ENCODE measurements at regions not wholly inside any gene's neighbourhood (a gene's known extent, or its start where the extent isn't known, plus 50 kb on each side); places are given as distances from the start of the nearest gene placed in this dataset.

- no peak for DNase-seq (ENCODE audit: low read depth in 2 of 2)
Observed at GRCh38 chr7:121810831-121811672, 61.9 kb upstream of the PTPRZ1 start.

GRCh38 chr7:121807078-121807477 is 65.9 kb upstream of the PTPRZ1 start:
- DNase-seq (ENCODE audit: low read depth in 2 of 2) = no peak

DNA sequence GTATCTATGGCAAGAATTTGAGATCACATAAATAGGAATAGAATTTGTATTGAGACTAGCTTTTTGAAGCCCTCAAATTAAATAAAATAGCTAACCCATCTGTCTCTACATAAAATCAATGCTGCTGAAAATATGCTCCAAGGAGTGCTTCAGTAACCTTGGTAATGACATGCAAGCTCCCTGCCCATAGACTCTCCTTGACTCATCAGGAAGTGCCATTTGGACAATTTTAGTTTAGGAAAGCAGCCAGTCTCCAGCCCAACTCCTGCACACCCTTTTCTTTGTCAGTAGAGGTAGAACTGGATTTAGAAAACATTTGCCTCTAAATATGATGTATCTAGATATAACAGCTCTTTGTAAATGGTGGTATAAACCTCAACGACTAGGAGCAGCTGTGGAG is 69.9 kb upstream of the PTPRZ1 start:
- DNase-seq (ENCODE audit: low read depth in 2 of 2) = no peak

GRCh38 chr7:121800916-121801675 is 71.9 kb upstream of the PTPRZ1 start:
- no peak for DNase-seq (ENCODE audit: low read depth in 2 of 2)

DNA sequence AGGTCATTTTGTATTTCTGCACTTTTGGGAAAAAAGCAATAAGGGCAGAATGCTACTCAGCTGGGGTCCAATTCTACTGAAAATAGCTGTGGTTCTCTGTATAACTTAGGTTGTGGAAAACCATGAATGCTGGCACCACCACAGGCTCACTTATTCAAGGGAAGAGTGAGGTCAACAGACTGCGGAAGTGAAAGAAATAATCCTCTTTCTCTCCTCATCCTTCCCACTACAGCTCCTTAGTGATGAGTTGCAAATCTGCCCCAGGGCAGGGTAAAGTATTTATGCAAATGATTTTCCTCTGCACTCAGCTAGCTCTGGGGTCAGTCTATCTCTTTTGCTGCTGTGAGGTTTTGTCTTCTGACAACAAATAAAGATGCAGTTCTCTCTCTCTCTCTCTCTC is 74.1 kb upstream of the PTPRZ1 start:
- DNase-seq (ENCODE audit: low read depth in 2 of 2) = no peak

DNA sequence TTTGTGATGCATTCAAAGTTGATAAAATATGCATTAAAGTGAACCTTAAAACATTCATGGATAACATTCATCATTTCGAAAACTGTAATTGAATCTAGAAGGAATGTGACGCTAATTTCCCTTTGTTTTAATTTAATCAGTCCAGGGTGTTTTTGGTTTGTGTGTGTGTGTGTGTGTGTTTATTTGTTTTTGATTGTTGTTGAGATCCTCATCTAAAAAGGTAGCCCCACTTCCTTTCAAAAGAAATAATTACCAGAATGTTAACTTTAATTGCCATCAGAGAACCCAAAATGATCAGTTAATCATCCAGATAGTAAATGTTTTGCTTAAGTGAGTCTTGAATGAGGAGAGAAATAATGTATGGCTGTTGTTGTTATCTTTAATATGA is 74.5 kb upstream of the PTPRZ1 start:
- DNase-seq (ENCODE audit: low read depth in 2 of 2) = no peak

DNA sequence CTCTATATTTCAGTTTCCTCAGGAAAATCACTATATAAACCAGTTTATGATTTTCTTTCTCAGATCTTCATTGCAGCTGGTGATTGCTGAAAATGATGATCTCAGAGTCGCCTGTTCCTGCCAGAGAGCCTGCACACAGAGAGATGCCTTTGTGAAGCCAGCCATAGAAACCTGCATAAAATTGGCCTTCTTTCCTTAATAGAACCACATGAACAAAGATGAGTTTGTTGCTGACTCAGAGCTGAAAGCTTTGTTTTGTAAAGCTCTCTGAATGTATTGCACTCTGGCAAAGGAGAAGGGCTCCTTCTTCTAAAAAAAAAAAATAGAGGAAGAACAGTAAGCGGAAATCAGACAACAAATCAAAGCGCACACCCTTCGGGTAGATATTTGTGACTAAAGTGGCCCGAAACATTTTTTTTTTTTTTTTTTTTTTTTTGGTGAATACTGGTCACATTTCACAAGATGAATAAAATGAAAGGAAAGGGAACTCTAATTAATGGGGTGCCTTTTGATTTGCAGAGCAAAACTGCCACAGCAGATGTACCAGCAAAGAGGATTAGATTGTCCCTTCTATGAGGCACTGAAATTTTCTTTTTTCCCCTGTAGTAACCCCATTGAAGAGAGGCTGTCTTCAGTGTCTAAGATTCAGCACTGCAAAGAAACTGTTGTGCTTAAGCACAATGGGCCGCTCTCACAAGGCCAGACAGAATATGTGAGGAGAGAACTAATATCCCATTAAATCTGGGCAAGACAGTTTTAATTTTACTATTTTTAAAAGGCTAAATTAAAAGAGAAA is 75.1 kb upstream of the PTPRZ1 start:
- no peak for DNase-seq (ENCODE audit: low read depth in 2 of 2)

- no peak for DNase-seq (ENCODE audit: low read depth in 2 of 2)
Observed at GRCh38 chr7:121796936-121797656, 75.9 kb upstream of the PTPRZ1 start.

DNA sequence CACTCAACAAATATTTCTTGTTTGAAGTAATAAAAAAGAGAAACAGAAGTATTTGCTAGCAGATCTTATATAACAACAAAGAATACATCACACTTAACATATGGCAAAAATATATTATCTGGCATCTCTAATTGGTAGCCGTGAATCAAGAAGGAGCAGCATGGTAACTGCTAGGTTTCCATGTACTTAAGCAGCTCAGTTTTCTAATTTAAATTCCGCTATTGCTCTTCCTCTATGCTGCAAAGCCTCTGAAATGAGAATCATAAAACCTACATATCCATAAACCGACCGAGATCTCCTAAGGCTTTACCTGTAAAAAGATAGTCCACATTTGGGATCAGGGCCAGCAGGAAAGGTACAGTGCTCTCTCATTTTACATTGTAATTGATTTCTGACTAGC is 76.6 kb upstream of the PTPRZ1 start:
- no peak for DNase-seq (ENCODE audit: low read depth in 2 of 2)

DNA sequence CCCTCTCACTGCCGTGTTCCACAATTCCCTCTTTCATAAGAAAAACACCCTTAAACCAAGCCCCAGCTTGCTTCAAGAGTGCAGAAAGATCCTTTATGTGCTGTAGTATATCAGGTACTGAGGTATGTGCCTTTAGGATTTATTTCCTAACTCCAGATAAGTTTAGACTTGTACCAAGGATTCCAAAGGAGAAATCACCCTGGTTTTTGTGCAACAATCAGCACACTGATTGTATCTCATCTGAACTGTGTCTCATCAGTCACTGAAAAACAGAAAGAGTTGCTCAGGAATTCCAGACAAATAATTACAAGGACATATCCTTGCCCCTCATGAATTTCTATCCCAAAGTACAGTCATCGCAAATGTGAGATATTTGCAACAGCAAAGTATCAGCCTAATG is 77.2 kb upstream of the PTPRZ1 start:
- DNase-seq (ENCODE audit: low read depth in 2 of 2) = no peak

DNA sequence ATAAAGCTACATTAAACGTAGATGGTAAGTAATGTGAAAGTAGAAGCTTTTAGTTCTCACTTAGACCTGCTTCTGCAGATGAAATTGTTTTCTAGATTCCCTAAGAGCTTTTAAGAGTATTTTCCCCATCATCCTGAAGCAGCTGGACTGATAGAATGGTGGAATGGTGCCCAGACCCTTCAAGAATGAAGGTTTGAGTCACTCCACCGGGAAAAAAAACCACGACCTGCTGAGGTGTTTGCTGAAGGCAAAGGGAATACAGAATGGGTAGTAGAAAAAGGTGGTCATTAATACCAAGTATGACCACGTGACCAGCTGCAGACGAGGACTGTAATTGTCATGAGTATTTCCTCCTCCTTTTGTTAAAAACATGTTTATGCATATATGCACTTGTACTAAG is 79.2 kb upstream of the PTPRZ1 start:
- DNase-seq (ENCODE audit: low read depth in 2 of 2) = no peak

DNA sequence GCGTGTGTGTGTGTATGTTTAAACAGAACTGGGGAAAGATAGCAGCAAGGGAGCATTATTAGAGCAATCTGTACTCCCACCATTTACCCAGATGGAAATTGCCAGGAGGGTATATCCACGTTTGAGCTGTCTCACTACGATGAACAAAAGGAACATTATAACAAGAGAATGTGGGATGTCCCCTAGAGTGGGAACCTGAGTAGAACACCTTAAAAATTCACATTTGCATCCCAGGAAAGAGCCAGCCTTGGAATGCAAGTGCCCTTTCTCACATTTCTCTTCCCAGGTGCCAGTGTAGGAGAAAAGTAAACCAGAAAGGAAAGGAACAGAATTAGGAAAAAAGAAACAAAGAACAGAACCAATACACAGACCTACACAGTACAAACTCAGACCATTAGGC is 95.3 kb upstream of the PTPRZ1 start:
- no peak for DNase-seq (ENCODE audit: low read depth in 2 of 2)

- DNase-seq (ENCODE audit: low read depth in 2 of 2) = no peak
Observed at GRCh38 chr7:121774563-121774962, 98.4 kb upstream of the PTPRZ1 start.

DNA sequence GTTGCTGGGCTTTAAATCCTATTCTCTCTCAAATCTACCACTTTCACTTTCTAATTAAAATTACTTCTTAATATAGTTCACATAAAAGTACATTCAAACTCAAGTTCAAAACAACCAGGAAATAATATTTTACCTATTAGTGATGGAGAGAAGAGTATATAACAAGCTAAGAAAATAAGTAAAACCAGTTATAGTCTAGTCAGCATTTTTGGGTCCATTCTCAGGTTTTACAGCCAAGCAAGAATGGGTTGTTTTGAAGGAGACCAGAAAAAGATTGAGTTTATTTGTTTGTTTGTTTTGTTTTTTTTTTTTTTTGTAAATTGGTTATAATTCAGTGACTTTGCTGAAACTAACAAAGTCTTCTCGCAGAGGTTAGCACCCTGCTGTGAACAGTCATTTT is 106.3 kb upstream of the PTPRZ1 start:
- DNase-seq (ENCODE audit: low read depth in 2 of 2) = no peak

DNA sequence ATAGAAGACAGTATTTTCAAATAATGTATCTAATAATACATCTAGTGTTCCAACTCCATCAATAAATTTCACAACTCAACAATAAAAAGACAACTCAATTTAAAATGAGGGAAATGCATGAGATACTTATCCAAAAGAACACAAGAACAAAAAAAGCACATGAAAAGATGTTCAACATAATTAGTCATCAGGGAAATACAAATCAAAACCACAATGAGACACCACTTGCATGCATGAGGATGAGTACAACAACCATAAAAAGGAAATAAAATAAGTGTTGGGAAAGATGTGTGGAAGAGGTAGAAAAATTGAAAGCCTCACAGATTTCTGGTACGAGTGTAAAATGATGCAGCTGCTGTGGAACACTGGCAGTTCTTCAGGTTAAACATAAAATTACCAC is 111.6 kb upstream of the PTPRZ1 start:
- DNase-seq (ENCODE audit: low read depth in 2 of 2) = no peak

DNA sequence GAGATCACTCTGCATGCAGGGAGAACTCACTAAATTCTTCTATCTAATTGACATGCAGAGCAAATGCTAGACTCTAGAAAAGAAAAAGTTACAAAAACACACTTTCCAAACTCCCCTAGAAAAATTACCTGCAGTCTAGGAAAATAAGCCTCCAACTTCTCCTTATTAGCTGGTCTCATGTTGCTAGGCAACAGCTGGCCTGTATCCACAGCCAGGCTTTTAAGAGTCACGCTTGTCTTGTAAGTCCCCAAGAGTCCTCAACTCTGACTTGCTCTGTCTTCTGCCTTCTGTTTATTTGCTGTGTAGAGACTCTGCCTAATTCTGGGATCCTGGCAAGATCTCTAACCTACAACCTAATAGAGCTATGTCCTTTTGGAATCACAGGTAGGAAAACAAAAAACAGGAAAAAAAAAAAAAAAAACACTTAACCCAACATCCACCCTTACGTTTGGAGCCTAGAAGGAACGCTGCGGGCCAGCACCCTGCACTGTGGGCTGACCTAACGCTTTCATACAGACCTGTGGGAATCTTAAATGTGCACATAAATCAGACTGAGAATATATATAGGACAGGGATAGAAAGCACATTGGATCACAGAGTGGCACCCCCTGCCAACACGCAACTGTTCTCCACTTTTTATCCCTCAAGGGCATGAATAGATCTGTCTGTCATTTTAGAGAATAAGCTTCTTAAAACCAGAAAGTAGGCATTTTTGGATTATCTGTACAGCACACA is 117.0 kb upstream of the PTPRZ1 start:
- DNase-seq (ENCODE audit: low read depth in 2 of 2) = no peak

GRCh38 chr7:121755286-121755685 is 117.7 kb upstream of the PTPRZ1 start:
- DNase-seq (ENCODE audit: low read depth in 2 of 2) = no peak

- no peak for DNase-seq (ENCODE audit: low read depth in 2 of 2)
Observed at GRCh38 chr7:121753944-121754343, 119.0 kb upstream of the PTPRZ1 start.

- DNase-seq (ENCODE audit: low read depth in 2 of 2) = no peak
Observed at GRCh38 chr7:121752706-121753105, 120.3 kb upstream of the PTPRZ1 start.

- DNase-seq (ENCODE audit: low read depth in 2 of 2) = no peak
Observed at GRCh38 chr7:121748546-121748945, 124.4 kb upstream of the PTPRZ1 start.

GRCh38 chr7:121745856-121746255 is 127.1 kb upstream of the PTPRZ1 start:
- DNase-seq (ENCODE audit: low read depth in 2 of 2) = no peak

Measured in fibroblast of skin of left biceps (primary cell).